ENCODE measurements at regions not wholly inside any gene's neighbourhood (a gene's known extent, or its start where the extent isn't known, plus 50 kb on each side); places are given as distances from the start of the nearest gene placed in this dataset.
"Not testable (repeated sequence)": the region's sequence is repeated elsewhere in the genome, so short reads cannot be mapped to it uniquely, and the experiment has no call there.

DNA sequence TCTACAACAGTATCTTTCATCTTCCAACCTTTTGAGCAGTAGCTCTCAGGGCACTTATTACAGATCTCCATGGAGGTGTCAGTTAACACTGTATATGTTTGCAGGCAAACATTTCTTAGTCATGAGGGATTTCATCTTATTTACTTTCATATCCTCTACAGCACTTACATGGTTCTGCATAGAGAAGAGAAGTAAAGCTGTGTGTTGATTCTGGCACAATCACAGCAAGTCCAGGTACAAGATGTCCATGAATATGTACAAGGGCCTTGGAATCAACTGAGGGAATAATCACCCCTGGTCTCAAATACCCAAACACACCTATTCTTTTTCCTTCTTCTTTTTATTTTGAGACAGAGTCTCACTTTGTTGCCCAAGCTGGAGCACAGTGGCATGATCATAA, 142.0 kb upstream of the TRPM3 start:
- DNase-seq (ENCODE audit: low read depth): no peak
- TF ChIP-seq, protein P1, sequence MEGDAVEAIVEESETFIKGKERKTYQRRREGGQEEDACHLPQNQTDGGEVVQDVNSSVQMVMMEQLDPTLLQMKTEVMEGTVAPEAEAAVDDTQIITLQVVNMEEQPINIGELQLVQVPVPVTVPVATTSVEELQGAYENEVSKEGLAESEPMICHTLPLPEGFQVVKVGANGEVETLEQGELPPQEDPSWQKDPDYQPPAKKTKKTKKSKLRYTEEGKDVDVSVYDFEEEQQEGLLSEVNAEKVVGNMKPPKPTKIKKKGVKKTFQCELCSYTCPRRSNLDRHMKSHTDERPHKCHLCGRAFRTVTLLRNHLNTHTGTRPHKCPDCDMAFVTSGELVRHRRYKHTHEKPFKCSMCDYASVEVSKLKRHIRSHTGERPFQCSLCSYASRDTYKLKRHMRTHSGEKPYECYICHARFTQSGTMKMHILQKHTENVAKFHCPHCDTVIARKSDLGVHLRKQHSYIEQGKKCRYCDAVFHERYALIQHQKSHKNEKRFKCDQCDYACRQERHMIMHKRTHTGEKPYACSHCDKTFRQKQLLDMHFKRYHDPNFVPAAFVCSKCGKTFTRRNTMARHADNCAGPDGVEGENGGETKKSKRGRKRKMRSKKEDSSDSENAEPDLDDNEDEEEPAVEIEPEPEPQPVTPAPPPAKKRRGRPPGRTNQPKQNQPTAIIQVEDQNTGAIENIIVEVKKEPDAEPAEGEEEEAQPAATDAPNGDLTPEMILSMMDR (IDR thresholded peaks at IDR 0.05; ENCODE audit: low read depth, low read length, missing control alignments): no peak
- H3K4me3 ChIP-seq (ENCODE audit: low read depth, low read length): no peak overlapping the region

- DNase-seq (ENCODE audit: low read depth); H3K4me3 ChIP-seq (ENCODE audit: low read depth, low read length): not testable (repeated sequence)
Observed at GRCh38 chr9:71260419-71260818, 139.0 kb upstream of the TRPM3 start.

DNA sequence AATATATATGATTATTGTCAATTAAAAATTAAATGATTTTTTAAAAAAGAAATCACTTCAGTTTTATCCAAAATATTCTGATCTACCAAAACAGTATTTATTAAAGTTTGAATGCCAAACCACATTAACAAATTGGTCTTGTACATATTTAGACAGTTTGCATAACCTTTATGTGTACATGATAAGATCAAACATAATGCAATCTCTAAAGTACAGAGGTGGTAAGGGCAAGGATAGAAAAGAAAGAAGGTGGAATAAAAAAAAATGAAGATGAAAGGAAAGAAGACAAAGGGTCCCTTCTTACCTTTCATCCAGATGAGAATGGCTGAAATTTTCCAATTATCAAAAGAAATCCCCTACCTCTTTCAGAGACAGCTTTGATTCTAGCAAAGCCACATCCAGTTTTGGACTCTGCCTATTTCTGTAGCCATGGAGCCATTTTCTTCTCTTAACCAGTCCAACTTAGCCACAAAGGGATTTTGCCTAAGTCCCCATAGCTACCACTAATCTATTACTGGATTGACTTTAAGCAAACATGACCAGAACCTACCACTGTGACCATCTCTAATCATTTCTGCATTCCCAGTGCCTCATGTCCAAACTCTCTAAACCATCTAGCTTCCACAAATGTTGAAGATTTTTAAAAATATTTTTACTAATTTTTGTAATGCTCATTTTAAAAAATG, 133.3 kb upstream of the TRPM3 start:
- TF ChIP-seq, protein P1 (IDR thresholded peaks at IDR 0.05; ENCODE audit: low read depth, low read length, missing control alignments): no peak
- no peak for DNase-seq (ENCODE audit: low read depth)
- H3K4me3 ChIP-seq (ENCODE audit: low read depth, low read length): no peak overlapping the region

DNA sequence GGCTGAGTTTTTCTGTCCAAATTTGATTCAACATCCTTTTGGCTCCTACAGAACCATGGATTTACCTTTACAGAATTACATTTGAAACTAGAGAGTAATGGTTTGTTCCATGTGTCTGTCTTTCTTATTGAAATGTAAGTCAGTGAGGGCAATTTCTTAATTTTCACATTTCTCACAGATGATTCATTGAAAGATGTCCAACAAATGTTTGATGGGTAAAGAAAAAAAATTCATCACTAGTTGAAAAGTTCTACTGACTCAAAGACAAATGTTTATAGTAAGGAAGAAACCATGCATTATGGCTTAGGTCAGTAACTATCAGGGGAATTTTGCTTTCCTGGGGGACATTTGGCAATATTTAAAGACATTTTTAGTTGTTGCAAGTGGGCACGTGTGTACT, 131.6 kb upstream of the TRPM3 start:
- TF ChIP-seq, protein P1 (IDR thresholded peaks at IDR 0.05; ENCODE audit: low read depth, low read length, missing control alignments): no peak
- DNase-seq (ENCODE audit: low read depth): no peak
- H3K4me3 ChIP-seq (ENCODE audit: low read depth, low read length): no peak overlapping the region

GRCh38 chr9:71250581-71250980, 129.2 kb upstream of the TRPM3 start:
- TF ChIP-seq, protein P1 (IDR thresholded peaks at IDR 0.05; ENCODE audit: low read depth, low read length, missing control alignments): no peak
- H3K4me3 ChIP-seq (ENCODE audit: low read depth, low read length): no peak overlapping the region
- DNase-seq (ENCODE audit: low read depth): no peak

- TF ChIP-seq, protein P1 (IDR thresholded peaks at IDR 0.05; ENCODE audit: low read depth, low read length, missing control alignments): peak; percentile 56
- H3K4me3 ChIP-seq (ENCODE audit: low read depth, low read length): no peak overlapping the region
- no peak for DNase-seq (ENCODE audit: low read depth)
Observed at GRCh38 chr9:71249729-71250317, 128.4 kb upstream of the TRPM3 start.

GRCh38 chr9:71245651-71246050, 124.2 kb upstream of the TRPM3 start:
- no peak overlapping the region for H3K4me3 ChIP-seq (ENCODE audit: low read depth, low read length)
- TF ChIP-seq, protein P1 (IDR thresholded peaks at IDR 0.05; ENCODE audit: low read depth, low read length, missing control alignments): no peak
- DNase-seq (ENCODE audit: low read depth): no peak

Data from GM12864 (cell line).